Left lung (tissue), 4 donors: ENCODE measurements at regions not wholly inside any gene's neighbourhood (a gene's known extent, or its start where the extent isn't known, plus 50 kb on each side); places are given as distances from the start of the nearest gene placed in this dataset.
A peak's percentile ranks its signal among the peaks of the same experiment; 100 is the strongest.

Source experiments
- ATAC-seq: fragments of 200-7000 bp; cut with Tn5 transposase; one replicate; pipeline ENCODE4 v1.9.1; 2020; ENCODE audit warnings: moderate library complexity
- DNase-seq, 4 donors: peaks; one replicate each; pipeline ENCODE4 v3.0.0-alpha.2; 2013 to 2020
- H3K27ac ChIP-seq, 2 donors: fragments of 200-600 bp; sonication (generic) in 1 of 2; one replicate each; pipeline versions ENCODE4 v1.5.0 to v1.8.0; 2020 to 2021
- H3K27me3 ChIP-seq, 2 donors: fragments of 200-600 bp; sonication (generic) in 1 of 2; one replicate each; pipeline versions ENCODE4 v1.5.0 to v1.8.0; 2020 to 2021
- H3K36me3 ChIP-seq, 2 donors: fragments of 200-600 bp; sonication (generic) in 1 of 2; one replicate each; pipeline versions ENCODE4 v1.5.0 to v1.8.0; 2020 to 2021
- H3K4me1 ChIP-seq, 2 donors: fragments of 200-600 bp; one replicate each; pipeline ENCODE4 v1.8.0; 2021
- H3K4me3 ChIP-seq, 2 donors: fragments of 200-600 bp; sonication (generic) in 1 of 2; one replicate each; pipeline versions ENCODE4 v1.5.0 to v1.8.0; 2020 to 2021; ENCODE audit warnings: mild to moderate bottlenecking in 1 of 2
- H3K9me3 ChIP-seq, 2 donors: fragments of 200-600 bp; sonication (generic) in 1 of 2; one replicate each; pipeline versions ENCODE4 v1.5.0 to v1.8.0; 2020 to 2021
- CTCF ChIP-seq, 2 donors: fragments of 200-600 bp; sonication (generic) in 1 of 2; IDR thresholded peaks; one replicate each; pipeline versions ENCODE4 v1.5.0 to v1.8.0; 2021; ENCODE audit warnings: antibody characterized with exemption in 2 of 2
- intact Hi-C, 2 donors: fragments of 100-400 bp; cut with DNase I; formaldehyde crosslinking; loops; one replicate each; pipeline versions ENCODE4 v1.11.2 to v1.14.2; 2022
- donor health status: DM: no; HTN: yes; CAD: no.
- donor health status: DM: no; HTN: no; CAD: no.

GRCh38 chr2:238602223-238602960 lies 175.7 kb downstream of the ASB1 start:
- TF ChIP-seq CTCF (IDR thresholded peaks at IDR 0.05), result no peak
- ATAC-seq, result peak; percentile 43
- Histone ChIP-seq H3K4me1 (peaks cover 19 to 25% of the 10 kb centered on the region in 2 donors), H3K27ac (peak overlapping the region; percentile 38 to 49), H3K27me3 (no peaks in the 10 kb centered on the region), H3K9me3 (peaks cover 0 to 8% of the 10 kb centered on the region in 2 donors), H3K4me3 (no peak overlapping the region), H3K36me3 (no peaks in the 10 kb centered on the region)
- DNase-seq, result no peak
- intact Hi-C loops, result no loop called here

- no peak overlapping the region for H3K4me3 ChIP-seq
- intact Hi-C loops, result no loop called here
- H3K27me3 ChIP-seq, result no peaks in the 10 kb centered on the region
- no peaks in the 10 kb centered on the region for H3K36me3 ChIP-seq
- ATAC-seq (no peak), DNase-seq (no peak)
- H3K27ac ChIP-seq, result no peak overlapping the region
- peaks cover 0 to 15% of the 10 kb centered on the region in 2 donors for H3K9me3 ChIP-seq
- peaks cover 14 to 17% of the 10 kb centered on the region in 2 donors for H3K4me1 ChIP-seq
- TF ChIP-seq CTCF (IDR thresholded peaks at IDR 0.05), result no peak
Measured at GRCh38 chr2:238603596-238603995, 176.9 kb downstream of the ASB1 start.

GRCh38 chr2:238606311-238606710 lies 179.6 kb downstream of the ASB1 start:
- DNase-seq, result no peak
- TF ChIP-seq CTCF (IDR thresholded peaks at IDR 0.05), result no peak
- Histone ChIP-seq H3K36me3 (no peaks in the 10 kb centered on the region), H3K27ac (no peak overlapping the region), H3K27me3 (no peaks in the 10 kb centered on the region), H3K4me3 (no peak overlapping the region), H3K4me1 (peaks cover 9 to 14% of the 10 kb centered on the region in 2 donors), H3K9me3 (peaks cover 0 to 34% of the 10 kb centered on the region in 2 donors)
- ATAC-seq, result no peak
- intact Hi-C loops, result no loop called here

GRCh38 chr2:238613610-238614009 lies 186.9 kb downstream of the ASB1 start:
- H3K27me3 ChIP-seq, result no peaks in the 10 kb centered on the region
- no peak for ATAC-seq
- intact Hi-C loops, result no loop called here
- peaks cover 0 to 29% of the 10 kb centered on the region in 2 donors for H3K9me3 ChIP-seq
- H3K36me3 ChIP-seq, result no peaks in the 10 kb centered on the region
- DNase-seq, result no peak
- no peaks in the 10 kb centered on the region for H3K4me1 ChIP-seq
- no peak for TF ChIP-seq CTCF (IDR thresholded peaks at IDR 0.05)
- H3K4me3 ChIP-seq, result no peak overlapping the region
- no peak overlapping the region for H3K27ac ChIP-seq

GRCh38 chr2:238614376-238614775 lies 187.6 kb downstream of the ASB1 start:
- TF ChIP-seq CTCF (IDR thresholded peaks at IDR 0.05), result no peak
- no peak overlapping the region for H3K27ac ChIP-seq
- no peak for DNase-seq
- no peaks in the 10 kb centered on the region for H3K4me1 ChIP-seq
- intact Hi-C loops, result no loop called here
- no peaks in the 10 kb centered on the region for H3K36me3 ChIP-seq
- no peak for ATAC-seq
- H3K9me3 ChIP-seq, result peaks cover 0 to 26% of the 10 kb centered on the region in 2 donors
- H3K27me3 ChIP-seq, result no peaks in the 10 kb centered on the region
- no peak overlapping the region for H3K4me3 ChIP-seq
